Colonic mucosa (tissue), 4 donors: ENCODE measurements at regions not wholly inside any gene's neighbourhood (a gene's known extent, or its start where the extent isn't known, plus 50 kb on each side); places are given as distances from the start of the nearest gene placed in this dataset.
"Not testable (repeated sequence)": the region's sequence is repeated elsewhere in the genome, so short reads cannot be mapped to it uniquely, and the experiment has no call there.

Experiments used
- DNase-seq: peaks from one replicate; pipeline ENCODE4 v3.0.0-alpha.2; 2020
- H3K27ac ChIP-seq: fragments of 200-600 bp; one replicate; pipeline ENCODE4 v1.8.0; 2021
- H3K27me3 ChIP-seq: fragments of 200-600 bp; one replicate; pipeline ENCODE4 v1.8.0; 2021
- H3K36me3 ChIP-seq: fragments of 200-600 bp; one replicate; pipeline ENCODE4 v1.8.0; 2021
- H3K4me1 ChIP-seq: fragments of 200-600 bp; one replicate; pipeline ENCODE4 v1.8.0; 2021; ENCODE audit warnings: mild to moderate bottlenecking
- H3K4me3 ChIP-seq: fragments of 200-600 bp; one replicate; pipeline ENCODE4 v1.8.0; 2021
- H3K9ac ChIP-seq, 2 donors: one replicate each; pipeline ENCODE4 v1.7.0; 2013; ENCODE audit warnings: control low read depth in 2 of 2, low read depth in 2 of 2, low read length in 2 of 2
- H3K9me3 ChIP-seq: fragments of 200-600 bp; one replicate; pipeline ENCODE4 v1.8.0; 2021
- intact Hi-C: fragments of 100-400 bp; cut with DNase I; formaldehyde crosslinking; loops from one replicate; pipeline ENCODE4 v1.14.1; 2022
- TF ChIP-seq, protein P1 (sequence below): fragments of 200-600 bp; IDR thresholded peaks from one replicate; pipeline ENCODE4 v1.8.0; 2022; ENCODE audit warnings: antibody characterized with exemption, mild to moderate bottlenecking
- donor health status: healthy.
- donor health status: DM: no; HTN: no; CAD: no.
- donor health status: DM: no; HTN: no; CAD: no.

DNA sequence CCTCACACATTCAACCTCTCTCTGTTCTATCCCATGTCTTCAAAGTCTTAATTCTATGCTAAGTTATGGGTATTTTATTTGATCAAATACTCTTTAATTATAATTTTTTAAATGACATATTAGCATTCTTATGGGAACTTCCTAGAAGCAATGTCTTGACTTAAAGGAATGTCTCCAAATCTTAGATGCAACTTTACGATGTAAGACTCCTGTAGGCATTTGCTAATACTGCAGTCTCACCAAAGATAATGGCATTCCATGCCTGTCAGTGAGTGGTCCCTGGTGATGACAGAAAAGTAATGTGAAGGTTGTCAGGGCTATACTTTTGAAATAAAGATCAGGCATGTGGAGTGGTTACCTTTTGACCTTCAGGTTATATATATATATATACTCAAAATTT lies 1654.2 kb upstream of the WWC1 start:
- Histone ChIP-seq H3K27me3 (no peaks in the 10 kb centered on the region), H3K4me1 (no peaks in the 10 kb centered on the region), H3K36me3 (no peaks in the 10 kb centered on the region), H3K27ac (no peak overlapping the region), H3K4me3 (no peak overlapping the region), H3K9ac (no peak overlapping the region), H3K9me3 (no peaks in the 10 kb centered on the region)
- TF ChIP-seq, protein P1, sequence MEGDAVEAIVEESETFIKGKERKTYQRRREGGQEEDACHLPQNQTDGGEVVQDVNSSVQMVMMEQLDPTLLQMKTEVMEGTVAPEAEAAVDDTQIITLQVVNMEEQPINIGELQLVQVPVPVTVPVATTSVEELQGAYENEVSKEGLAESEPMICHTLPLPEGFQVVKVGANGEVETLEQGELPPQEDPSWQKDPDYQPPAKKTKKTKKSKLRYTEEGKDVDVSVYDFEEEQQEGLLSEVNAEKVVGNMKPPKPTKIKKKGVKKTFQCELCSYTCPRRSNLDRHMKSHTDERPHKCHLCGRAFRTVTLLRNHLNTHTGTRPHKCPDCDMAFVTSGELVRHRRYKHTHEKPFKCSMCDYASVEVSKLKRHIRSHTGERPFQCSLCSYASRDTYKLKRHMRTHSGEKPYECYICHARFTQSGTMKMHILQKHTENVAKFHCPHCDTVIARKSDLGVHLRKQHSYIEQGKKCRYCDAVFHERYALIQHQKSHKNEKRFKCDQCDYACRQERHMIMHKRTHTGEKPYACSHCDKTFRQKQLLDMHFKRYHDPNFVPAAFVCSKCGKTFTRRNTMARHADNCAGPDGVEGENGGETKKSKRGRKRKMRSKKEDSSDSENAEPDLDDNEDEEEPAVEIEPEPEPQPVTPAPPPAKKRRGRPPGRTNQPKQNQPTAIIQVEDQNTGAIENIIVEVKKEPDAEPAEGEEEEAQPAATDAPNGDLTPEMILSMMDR: no peak
- no peak for DNase-seq
- intact Hi-C loops: no loop called here

DNA sequence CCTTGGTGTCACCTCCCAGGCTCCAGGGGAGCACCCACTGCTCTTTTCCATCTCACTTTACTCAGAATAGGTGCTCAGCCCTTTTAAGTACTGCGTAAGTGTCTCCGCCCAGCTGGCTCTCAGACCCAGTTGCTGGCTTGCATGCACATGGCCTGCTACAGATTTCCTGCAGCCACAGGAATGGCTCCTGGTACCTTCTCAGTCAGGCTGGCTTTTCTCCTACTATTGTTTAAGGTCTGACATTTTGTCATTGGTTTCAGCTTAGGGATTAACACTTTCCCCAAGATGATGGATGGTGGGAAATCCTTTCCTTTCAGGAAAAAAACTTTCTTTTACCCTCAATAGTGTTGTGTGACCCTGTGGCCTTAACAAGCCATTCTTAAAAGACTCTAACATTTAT lies 1652.3 kb upstream of the WWC1 start:
- Histone ChIP-seq H3K36me3 (no peaks in the 10 kb centered on the region), H3K4me3 (no peak overlapping the region), H3K27ac (no peak overlapping the region), H3K9ac (no peak overlapping the region), H3K9me3 (no peaks in the 10 kb centered on the region), H3K4me1 (no peaks in the 10 kb centered on the region), H3K27me3 (no peaks in the 10 kb centered on the region)
- intact Hi-C loops: no loop called here
- TF ChIP-seq, protein P1: no peak
- no peak for DNase-seq

DNA sequence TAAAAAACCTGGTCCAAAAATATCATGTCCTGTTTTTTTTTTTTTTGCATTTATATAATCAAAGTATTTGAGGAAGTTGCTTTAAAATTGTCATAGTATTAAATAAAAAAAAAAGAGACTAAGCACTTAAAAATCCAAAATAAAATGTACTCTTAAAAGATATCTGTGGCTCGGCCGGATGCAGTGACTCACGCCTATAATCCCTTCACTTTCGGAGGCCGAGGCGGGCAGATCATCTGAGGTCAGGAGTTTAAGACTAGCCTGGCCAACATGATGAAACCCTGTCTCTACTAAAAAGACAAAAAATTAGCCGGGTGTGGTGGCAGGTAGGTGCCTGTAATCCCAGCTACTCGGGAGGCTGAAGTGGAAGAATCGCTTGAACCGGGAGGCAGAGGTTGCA lies 1651.3 kb upstream of the WWC1 start:
- H3K4me1 ChIP-seq, H3K9ac ChIP-seq, DNase-seq, H3K4me3 ChIP-seq, H3K36me3 ChIP-seq, intact Hi-C loops, H3K27me3 ChIP-seq, H3K9me3 ChIP-seq, H3K27ac ChIP-seq: not testable (repeated sequence)

DNA sequence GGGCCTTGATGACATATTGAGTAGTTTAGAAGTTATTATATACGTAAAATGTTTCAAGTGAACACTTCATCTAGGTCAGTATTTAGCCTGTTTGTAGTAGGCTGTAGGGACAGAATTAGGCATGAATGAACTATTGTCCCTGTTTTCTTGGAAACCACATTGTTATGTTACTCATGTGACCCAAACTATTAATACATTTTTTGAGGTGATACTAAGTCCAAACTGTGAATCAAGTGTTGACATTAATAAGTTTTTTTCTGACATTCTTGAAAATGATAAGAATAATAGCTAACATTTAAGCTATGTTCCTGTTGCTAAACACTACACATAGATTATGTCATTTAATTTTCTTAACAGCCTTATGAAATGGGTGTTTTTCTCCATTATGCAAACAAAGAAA lies 1642.7 kb upstream of the WWC1 start:
- TF ChIP-seq, protein P1: no peak
- H3K27me3 ChIP-seq: no peaks in the 10 kb centered on the region
- no peaks in the 10 kb centered on the region for H3K36me3 ChIP-seq
- no peaks in the 10 kb centered on the region for H3K4me1 ChIP-seq
- no peaks in the 10 kb centered on the region for H3K9me3 ChIP-seq
- H3K4me3 ChIP-seq: no peak overlapping the region
- H3K9ac ChIP-seq: no peak overlapping the region
- intact Hi-C loops: no loop called here
- no peak for DNase-seq
- H3K27ac ChIP-seq: no peak overlapping the region

DNA sequence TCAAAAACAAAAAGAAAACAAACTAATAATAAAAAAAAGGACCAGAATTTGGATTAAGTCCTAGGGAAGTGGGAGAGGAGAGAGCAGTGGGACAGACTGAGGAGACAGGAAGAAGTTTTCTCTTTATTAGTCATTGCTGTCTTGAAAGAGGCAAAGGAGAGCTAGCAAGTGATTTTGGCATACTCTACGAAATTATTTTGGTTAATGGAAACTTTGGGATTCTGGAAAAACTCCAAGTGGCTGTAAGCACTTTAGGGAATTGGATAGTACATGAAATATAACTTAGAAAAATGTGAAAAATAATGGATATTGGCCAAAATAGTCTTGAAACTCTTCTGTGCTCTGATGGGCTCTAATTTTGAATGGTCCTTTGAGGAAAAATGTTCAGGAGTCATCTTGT lies 1641.8 kb upstream of the WWC1 start:
- Histone ChIP-seq H3K9me3 (no peaks in the 10 kb centered on the region), H3K4me1 (no peaks in the 10 kb centered on the region), H3K27me3 (no peaks in the 10 kb centered on the region), H3K36me3 (no peaks in the 10 kb centered on the region), H3K9ac (no peak overlapping the region), H3K27ac (no peak overlapping the region), H3K4me3 (no peak overlapping the region)
- intact Hi-C loops: no loop called here
- DNase-seq: no peak
- TF ChIP-seq, protein P1: no peak

DNA sequence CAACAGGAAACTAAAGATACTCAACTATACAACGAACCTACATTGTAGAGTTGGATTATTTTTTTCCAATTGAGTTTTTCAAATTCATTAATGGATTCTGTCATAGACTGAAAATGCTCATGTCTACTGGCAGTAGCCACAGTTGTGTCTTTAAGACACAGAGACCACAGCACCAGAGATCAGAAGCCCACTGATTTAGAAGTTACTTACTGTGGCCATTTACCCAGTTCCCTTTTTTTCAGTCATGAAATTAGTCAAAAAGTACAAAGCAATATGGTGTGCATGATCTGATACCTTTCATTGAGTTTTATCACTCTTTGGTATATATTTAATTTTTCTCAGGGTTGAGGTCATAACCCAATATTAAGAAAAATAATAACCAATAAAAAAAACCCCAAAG lies 1640.2 kb upstream of the WWC1 start:
- no peak for DNase-seq
- no peaks in the 10 kb centered on the region for H3K36me3 ChIP-seq
- H3K4me1 ChIP-seq: no peaks in the 10 kb centered on the region
- intact Hi-C loops: no loop called here
- no peak overlapping the region for H3K9ac ChIP-seq
- H3K9me3 ChIP-seq: no peaks in the 10 kb centered on the region
- no peak overlapping the region for H3K27ac ChIP-seq
- TF ChIP-seq, protein P1: no peak
- no peak overlapping the region for H3K4me3 ChIP-seq
- no peaks in the 10 kb centered on the region for H3K27me3 ChIP-seq
